ENCODE measurements at regions not wholly inside any gene's neighbourhood (a gene's known extent, or its start where the extent isn't known, plus 50 kb on each side); places are given as distances from the start of the nearest gene placed in this dataset.

DNA sequence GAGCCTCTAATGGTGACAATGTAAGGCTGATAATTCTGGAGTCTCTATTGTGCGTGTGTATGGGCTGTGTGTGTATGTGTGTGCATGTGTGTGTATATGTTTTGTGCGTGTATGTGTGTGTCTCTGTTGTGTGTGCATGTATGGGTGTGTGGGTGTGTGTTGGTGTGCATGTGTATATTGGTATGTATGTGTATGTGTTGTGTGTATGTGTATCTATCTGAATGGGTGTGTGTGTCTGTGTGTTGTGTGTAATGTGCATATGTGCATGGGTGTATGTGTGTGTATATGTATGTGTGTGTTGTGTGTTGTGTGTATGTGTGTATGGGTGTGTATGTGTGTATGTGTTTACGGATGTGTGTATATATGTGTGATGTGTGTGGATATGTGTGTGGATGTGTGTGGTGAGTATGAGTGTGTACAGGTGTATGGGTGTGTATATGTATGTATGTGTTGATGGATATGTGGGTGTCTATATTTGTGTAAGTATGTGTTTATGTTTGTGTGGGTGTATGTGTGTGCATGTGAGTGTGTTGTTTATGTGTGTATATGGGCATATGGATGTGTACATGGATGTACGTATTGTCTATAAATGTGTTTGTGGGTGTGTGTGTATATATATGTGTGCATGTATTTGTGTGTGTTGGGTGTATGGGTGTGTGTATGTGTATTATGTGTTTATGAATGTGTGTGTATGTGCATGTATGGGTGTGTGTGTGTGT is 366.7 kb downstream of the UQCRFS1 start:
- TF ChIP-seq, protein P1, sequence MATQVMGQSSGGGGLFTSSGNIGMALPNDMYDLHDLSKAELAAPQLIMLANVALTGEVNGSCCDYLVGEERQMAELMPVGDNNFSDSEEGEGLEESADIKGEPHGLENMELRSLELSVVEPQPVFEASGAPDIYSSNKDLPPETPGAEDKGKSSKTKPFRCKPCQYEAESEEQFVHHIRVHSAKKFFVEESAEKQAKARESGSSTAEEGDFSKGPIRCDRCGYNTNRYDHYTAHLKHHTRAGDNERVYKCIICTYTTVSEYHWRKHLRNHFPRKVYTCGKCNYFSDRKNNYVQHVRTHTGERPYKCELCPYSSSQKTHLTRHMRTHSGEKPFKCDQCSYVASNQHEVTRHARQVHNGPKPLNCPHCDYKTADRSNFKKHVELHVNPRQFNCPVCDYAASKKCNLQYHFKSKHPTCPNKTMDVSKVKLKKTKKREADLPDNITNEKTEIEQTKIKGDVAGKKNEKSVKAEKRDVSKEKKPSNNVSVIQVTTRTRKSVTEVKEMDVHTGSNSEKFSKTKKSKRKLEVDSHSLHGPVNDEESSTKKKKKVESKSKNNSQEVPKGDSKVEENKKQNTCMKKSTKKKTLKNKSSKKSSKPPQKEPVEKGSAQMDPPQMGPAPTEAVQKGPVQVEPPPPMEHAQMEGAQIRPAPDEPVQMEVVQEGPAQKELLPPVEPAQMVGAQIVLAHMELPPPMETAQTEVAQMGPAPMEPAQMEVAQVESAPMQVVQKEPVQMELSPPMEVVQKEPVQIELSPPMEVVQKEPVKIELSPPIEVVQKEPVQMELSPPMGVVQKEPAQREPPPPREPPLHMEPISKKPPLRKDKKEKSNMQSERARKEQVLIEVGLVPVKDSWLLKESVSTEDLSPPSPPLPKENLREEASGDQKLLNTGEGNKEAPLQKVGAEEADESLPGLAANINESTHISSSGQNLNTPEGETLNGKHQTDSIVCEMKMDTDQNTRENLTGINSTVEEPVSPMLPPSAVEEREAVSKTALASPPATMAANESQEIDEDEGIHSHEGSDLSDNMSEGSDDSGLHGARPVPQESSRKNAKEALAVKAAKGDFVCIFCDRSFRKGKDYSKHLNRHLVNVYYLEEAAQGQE (IDR thresholded peaks at IDR 0.05; ENCODE audit: insufficient replicate concordance, low read depth): no peak
- TF ChIP-seq, protein P2, sequence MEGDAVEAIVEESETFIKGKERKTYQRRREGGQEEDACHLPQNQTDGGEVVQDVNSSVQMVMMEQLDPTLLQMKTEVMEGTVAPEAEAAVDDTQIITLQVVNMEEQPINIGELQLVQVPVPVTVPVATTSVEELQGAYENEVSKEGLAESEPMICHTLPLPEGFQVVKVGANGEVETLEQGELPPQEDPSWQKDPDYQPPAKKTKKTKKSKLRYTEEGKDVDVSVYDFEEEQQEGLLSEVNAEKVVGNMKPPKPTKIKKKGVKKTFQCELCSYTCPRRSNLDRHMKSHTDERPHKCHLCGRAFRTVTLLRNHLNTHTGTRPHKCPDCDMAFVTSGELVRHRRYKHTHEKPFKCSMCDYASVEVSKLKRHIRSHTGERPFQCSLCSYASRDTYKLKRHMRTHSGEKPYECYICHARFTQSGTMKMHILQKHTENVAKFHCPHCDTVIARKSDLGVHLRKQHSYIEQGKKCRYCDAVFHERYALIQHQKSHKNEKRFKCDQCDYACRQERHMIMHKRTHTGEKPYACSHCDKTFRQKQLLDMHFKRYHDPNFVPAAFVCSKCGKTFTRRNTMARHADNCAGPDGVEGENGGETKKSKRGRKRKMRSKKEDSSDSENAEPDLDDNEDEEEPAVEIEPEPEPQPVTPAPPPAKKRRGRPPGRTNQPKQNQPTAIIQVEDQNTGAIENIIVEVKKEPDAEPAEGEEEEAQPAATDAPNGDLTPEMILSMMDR (IDR thresholded peaks at IDR 0.05; ENCODE audit: insufficient read depth, low read length): no peak
- no peak for TF ChIP-seq SPI1 (IDR thresholded peaks at IDR 0.05; ENCODE audit: borderline replicate concordance, low read depth)
